Esophagus squamous epithelium (tissue), 5 donors: ENCODE measurements at regions not wholly inside any gene's neighbourhood (a gene's known extent, or its start where the extent isn't known, plus 50 kb on each side); places are given as distances from the start of the nearest gene placed in this dataset.
"Not testable (repeated sequence)": the region's sequence is repeated elsewhere in the genome, so short reads cannot be mapped to it uniquely, and the experiment has no call there.

Source experiments
- DNase-seq: peaks from one replicate; lab custom pipeline; 2025; lab: John Stamatoyannopoulos, UW
- H3K27ac ChIP-seq, 4 donors: fragments of 200-600 bp; sonication (generic); one replicate each; pipeline ENCODE4 v1.5.1; 2016 to 2019; ENCODE audit warnings: mild to moderate bottlenecking in 1 of 4
- H3K27me3 ChIP-seq, 4 donors: fragments of 200-600 bp; sonication (generic); 1 replicate in 3 of 4; 2 replicates in 1 of 4; pipeline versions ENCODE4 v1.5.1 to v1.6.0; 2017 to 2021; ENCODE audit warnings: antibody characterized with exemption in 1 of 4
- H3K36me3 ChIP-seq, 3 donors: fragments of 200-600 bp; sonication (generic); one replicate each; pipeline ENCODE4 v1.5.1; 2016 to 2019
- H3K4me1 ChIP-seq, 3 donors: fragments of 200-600 bp; sonication (generic); one replicate each; pipeline ENCODE4 v1.5.1; 2017 to 2019
- H3K4me3 ChIP-seq, 4 donors: fragments of 200-600 bp; sonication (generic); 1 replicate in 3 of 4; 2 replicates in 1 of 4; pipeline ENCODE4 v1.5.1; 2016 to 2019; ENCODE audit warnings: mild to moderate bottlenecking in 2 of 4, moderate library complexity in 1 of 4
- H3K9me3 ChIP-seq, 3 donors: fragments of 200-600 bp; sonication (generic); one replicate each; pipeline ENCODE4 v1.5.1; 2016 to 2019
- CTCF ChIP-seq, 6 experiments: fragments of 450-650 bp in 4 of 6; fragments of 200-600 bp in 2 of 6; sonication (generic) in 2 of 6; IDR thresholded peaks; one replicate each; pipeline ENCODE4 v1.5.1; 2016 to 2019; ENCODE audit warnings: antibody characterized with exemption in 6 of 6, mild to moderate bottlenecking in 4 of 6, moderate library complexity in 4 of 6
- POLR2A ChIP-seq, 4 donors: fragments of 450-650 bp; IDR thresholded peaks; one replicate each; pipeline ENCODE4 v1.6.1; 2017; ENCODE audit warnings: antibody characterized with exemption in 4 of 4, mild to moderate bottlenecking in 4 of 4, moderate library complexity in 3 of 4
- WGBS, 2 donors: methylation state at CpG; one replicate each; pipeline ENCODE4 v1.1.5; 2018; 5-methylcytosine and 5-hydroxymethylcytosine counted together
- intact Hi-C: fragments of 100-400 bp; cut with DNase I; formaldehyde crosslinking; loops from one replicate; pipeline ENCODE4 v1.15.0; 2022
- donor health status: DM: yes; HTN: yes; CAD: no.

- no peaks in the 10 kb centered on the region for H3K36me3 ChIP-seq
- H3K4me3 ChIP-seq, result no peak overlapping the region
- peaks cover 0 to 66% (median 0%) of the 10 kb centered on the region in 4 donors for H3K27me3 ChIP-seq
- WGBS, 2 donors, result 64 to 71% methylated on average over 1 to 4 of the region's 4 CpGs
- TF ChIP-seq POLR2A (IDR thresholded peaks at IDR 0.05) (no peak), CTCF (IDR thresholded peaks at IDR 0.05) (no peak)
- intact Hi-C loops, result no loop called here
- H3K9me3 ChIP-seq, result no peaks in the 10 kb centered on the region
- no peak overlapping the region for H3K27ac ChIP-seq
- no peak for DNase-seq
- peaks cover 0 to 15% (median 0%) of the 10 kb centered on the region in 3 donors for H3K4me1 ChIP-seq
Measured at GRCh38 chr11:69898123-69898522, 78.9 kb upstream of the FGF3 start.

DNA sequence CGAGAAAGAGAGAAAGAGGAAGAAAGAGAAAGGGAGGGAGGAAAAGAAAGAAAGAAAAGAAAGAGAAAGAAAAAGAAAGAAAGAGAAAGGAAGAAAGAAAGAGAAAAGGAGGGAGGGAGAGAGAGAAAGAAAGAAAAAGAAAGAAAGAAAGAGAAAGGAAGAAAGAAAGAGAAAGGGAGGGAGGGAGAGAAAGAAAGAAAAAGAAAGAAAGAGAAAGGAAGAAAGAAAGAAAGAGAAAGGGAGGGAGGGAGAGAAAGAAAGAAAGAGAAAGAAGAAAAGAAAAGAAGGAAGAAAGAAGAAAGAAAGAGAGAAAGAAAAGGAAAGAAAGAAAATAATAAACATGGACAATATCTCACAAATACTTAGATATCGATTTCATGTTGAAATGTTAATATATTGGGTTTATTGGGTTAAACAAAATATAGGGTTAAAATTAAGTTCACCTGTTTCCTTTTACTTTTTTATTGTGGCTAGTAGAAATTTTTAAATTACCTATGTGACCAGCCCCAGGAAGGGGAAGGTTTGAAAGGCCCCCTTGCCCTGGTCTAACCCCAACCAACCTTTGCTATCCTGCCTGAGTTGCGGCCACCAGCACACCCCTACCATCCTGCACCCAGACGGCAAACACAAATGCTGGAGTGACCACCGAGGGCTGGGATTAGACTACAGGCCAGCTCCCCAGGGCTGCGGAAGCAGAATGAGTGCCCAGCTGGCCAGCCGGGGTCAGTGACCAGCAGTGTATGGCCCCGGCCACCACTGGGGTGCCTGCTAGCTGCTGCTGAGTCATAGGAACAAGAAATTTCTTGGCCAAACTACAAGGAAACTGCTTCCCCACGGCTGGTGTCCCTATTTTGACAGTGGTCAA is 81.0 kb upstream of the FGF3 start:
- Histone ChIP-seq H3K27me3 (peaks cover 0 to 60% (median 0%) of the 10 kb centered on the region in 4 donors), H3K4me1 (peaks cover 0 to 9% (median 0%) of the 10 kb centered on the region in 3 donors), H3K36me3 (no peaks in the 10 kb centered on the region), H3K4me3 (no peak overlapping the region), H3K27ac (no peak overlapping the region), H3K9me3 (no peaks in the 10 kb centered on the region)
- WGBS, 2 donors, result 60 to 67% methylated on average over 5 to 8 of the region's 9 CpGs
- no peak for DNase-seq
- intact Hi-C loops, result no loop called here
- TF ChIP-seq POLR2A (IDR thresholded peaks at IDR 0.05), result no peak
- no peak for TF ChIP-seq CTCF (IDR thresholded peaks at IDR 0.05)

- DNase-seq, H3K4me1 ChIP-seq, intact Hi-C loops, H3K36me3 ChIP-seq, H3K4me3 ChIP-seq, H3K9me3 ChIP-seq, H3K27ac ChIP-seq: not testable (repeated sequence)
- WGBS, 2 donors, result 43 to 51% methylated on average over 3 to 5 of the region's 5 CpGs
- H3K27me3 ChIP-seq, result peaks cover 0 to 60% (median 0%) of the 10 kb centered on the region in 4 donors
Measured at GRCh38 chr11:69900822-69901302, 81.6 kb upstream of the FGF3 start.

GRCh38 chr11:69902337-69902736 is 83.1 kb upstream of the FGF3 start:
- peaks cover 0 to 9% (median 0%) of the 10 kb centered on the region in 3 donors for H3K4me1 ChIP-seq
- H3K36me3 ChIP-seq, result no peaks in the 10 kb centered on the region
- no peak for DNase-seq
- H3K4me3 ChIP-seq, result no peak overlapping the region
- intact Hi-C loops, result no loop called here
- H3K27me3 ChIP-seq, result peaks cover 0 to 63% (median 0%) of the 10 kb centered on the region in 4 donors
- TF ChIP-seq POLR2A (IDR thresholded peaks at IDR 0.05) (no peak), CTCF (IDR thresholded peaks at IDR 0.05) (no peak)
- WGBS, 2 donors, result 77 to 92% methylated on average over 11 to 12 of the region's 12 CpGs
- H3K27ac ChIP-seq, result no peak overlapping the region
- H3K9me3 ChIP-seq, result no peaks in the 10 kb centered on the region

DNA sequence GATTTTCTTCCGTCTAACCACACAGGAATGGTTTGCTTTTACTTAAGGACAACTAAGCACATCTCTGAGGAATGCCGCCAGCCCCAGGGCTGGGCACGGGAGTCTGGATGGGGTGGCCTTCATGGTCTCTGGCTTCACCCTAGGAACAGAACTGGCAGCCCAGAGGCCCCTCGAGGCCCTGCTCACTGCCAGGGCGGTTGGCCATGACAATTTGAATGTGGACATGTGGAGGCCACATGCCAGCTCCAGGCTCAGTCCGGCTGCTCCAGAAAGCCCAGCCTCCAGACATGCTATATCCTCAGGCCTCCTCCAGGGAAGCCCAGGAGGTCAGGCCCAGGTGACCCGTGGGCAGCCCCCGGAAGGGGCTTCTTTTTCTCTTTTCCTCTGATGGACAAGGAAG is 84.0 kb upstream of the FGF3 start:
- H3K4me3 ChIP-seq, result no peak overlapping the region
- intact Hi-C loops, result no loop called here
- H3K36me3 ChIP-seq, result no peaks in the 10 kb centered on the region
- TF ChIP-seq POLR2A (IDR thresholded peaks at IDR 0.05), result no peak
- TF ChIP-seq CTCF (IDR thresholded peaks at IDR 0.05), result no peak
- H3K27me3 ChIP-seq, result peaks cover 0 to 64% (median 0%) of the 10 kb centered on the region in 4 donors
- H3K4me1 ChIP-seq, result peaks cover 0 to 9% (median 0%) of the 10 kb centered on the region in 3 donors
- no peak overlapping the region for H3K27ac ChIP-seq
- H3K9me3 ChIP-seq, result no peaks in the 10 kb centered on the region
- WGBS, 2 donors, result 64 to 80% methylated on average over 3 to 8 of the region's 8 CpGs
- DNase-seq, result no peak
